CMK (cell line): ENCODE measurements at regions not wholly inside any gene's neighbourhood (a gene's known extent, or its start where the extent isn't known, plus 50 kb on each side); places are given as distances from the start of the nearest gene placed in this dataset.

Source experiments
- DNase-seq: peaks from one replicate; pipeline ENCODE4 v3.0.0-alpha.2; 2010; ENCODE audit warnings: low read depth

DNA sequence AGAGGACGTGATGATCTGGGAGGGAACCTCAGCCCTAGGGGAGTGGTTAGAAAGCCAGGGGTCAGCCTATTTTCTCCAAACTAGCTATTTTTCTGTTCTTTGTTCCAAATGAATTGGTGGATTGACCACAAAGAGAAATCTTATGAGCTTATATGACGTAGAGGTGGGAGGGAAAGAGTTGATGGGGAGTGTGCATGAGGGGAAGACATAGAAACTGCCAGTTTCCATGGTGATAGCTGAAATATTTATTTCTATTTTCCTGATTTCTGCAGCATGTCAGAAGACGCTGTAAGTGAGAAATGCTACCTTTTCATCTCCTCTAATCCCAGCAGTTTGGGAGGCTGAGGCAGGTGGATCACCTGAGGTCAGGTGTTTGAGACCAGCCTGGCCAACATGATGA is 51.4 kb upstream of the CISTR start:
- DNase-seq = no peak

DNA sequence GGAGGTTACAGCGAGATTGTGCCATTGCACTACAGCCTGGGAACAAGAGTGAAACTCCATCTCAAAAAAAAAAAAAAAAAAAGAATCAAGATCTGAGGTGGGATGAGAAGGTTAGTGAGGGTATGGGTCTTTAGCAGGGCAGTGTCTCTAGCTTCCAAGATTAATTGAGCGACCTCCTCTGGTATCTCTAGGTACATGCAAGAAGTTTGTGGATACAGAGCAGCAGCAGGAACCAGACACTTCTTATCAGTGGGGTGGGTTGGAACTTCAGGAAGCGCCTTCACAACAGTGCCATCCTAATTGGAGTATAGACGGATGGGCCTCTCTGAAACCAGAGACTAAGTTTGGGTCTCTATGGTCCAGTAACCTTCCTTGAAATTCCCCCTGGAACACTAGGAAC is 51.9 kb upstream of the CISTR start:
- no peak for DNase-seq

DNA sequence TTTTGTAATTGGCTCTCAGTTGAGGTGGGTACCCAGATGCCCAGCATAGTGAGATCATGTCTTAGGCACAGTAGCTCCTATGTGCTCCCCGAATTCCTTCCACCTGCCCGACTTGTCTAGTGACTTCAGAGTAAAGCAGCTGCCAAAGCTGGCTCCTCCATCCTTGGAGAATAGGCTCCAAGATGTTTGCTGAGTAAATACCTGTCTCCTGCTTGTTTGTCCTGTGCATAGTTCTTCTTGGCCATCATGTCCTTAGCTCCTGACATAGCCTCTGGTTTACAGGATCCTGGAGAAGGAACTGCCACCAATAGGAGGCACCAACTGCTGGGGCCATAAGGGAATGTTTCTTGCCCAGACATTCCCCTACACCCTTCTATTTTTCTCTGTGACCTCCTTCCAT is 52.6 kb upstream of the CISTR start:
- no peak for DNase-seq

DNA sequence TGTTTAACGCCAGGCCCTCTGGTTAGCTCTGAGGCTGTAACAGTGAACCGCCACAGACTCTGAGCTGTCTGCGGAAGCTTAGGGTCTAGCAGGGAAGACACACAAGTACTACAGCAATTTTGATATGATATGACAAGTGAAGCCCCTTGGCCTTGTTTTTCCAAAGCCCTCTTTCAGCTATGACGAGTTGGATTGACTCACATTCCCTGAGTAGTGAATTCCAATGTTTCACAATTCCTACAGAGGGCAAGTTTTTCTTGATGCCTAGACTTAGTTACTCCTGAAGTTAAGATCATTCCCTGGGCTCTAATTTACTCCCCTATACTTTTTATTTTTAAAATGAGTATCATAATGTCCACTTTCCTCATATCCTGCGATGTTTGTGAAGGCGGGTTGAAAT is 53.3 kb upstream of the CISTR start:
- no peak for DNase-seq

DNA sequence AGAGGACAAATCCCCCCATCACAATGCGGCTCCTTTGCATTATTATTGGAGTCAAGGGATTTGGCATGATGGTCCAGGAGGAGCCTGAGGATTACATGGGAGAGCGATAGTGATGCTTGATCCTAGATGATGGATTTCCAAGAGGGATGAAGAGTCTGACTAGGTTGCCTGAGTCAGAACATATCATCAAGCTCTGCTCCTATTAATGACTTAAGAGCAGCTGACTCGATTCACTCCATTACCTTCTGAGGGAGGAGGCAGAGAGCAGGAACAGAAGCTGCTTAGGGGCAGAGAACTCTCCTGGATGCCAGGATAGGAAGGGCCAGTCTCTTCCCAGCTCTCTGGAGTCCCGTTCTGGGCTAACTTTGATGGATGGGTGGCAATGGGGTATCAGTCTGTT is 54.0 kb upstream of the CISTR start:
- DNase-seq = no peak

DNA sequence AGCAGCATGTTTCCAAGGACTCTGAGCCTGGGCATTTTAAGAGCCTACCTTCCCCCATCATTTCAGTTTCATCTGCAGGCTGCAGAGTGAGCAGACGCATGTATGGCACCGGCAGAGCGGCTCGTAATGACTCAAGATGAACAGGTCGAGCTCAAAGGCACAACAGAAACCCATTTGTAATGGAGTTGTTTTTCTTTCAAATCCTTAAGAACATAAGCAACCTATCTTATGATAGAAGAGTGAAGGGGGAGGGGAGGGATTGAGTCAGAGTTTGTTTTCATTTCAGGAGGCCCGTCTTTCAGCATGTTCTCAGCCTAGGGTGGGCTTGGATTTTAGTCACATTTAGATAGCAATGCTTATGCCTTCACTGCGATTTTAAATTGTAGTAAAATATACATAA is 54.9 kb upstream of the CISTR start:
- no peak for DNase-seq

DNA sequence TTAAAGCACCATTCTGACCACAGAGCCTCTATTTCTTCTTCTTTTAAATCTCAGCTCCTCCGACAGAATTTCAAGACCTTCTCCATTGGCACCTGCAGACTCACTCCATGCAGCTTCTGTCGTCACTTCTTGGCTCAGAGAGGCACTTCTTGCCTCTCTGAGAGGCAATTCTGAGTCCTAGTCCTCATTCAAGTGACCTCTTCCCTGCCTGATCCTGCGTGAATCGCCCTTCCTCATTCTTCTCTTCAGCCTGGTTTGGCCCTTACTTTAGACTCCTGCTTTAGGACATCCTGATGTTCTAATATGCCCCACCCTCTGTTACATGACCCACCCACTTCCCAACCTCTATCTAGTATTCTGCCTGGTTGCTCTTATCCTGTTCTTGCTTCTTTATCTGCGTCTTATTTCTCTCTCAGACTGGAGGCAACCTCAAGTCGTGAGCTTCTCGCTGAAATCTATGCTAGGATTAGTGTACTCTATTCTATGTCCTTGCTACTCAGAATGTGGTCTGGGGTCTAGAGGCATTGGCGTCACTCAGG is 55.6 kb upstream of the CISTR start:
- DNase-seq = no peak

DNA sequence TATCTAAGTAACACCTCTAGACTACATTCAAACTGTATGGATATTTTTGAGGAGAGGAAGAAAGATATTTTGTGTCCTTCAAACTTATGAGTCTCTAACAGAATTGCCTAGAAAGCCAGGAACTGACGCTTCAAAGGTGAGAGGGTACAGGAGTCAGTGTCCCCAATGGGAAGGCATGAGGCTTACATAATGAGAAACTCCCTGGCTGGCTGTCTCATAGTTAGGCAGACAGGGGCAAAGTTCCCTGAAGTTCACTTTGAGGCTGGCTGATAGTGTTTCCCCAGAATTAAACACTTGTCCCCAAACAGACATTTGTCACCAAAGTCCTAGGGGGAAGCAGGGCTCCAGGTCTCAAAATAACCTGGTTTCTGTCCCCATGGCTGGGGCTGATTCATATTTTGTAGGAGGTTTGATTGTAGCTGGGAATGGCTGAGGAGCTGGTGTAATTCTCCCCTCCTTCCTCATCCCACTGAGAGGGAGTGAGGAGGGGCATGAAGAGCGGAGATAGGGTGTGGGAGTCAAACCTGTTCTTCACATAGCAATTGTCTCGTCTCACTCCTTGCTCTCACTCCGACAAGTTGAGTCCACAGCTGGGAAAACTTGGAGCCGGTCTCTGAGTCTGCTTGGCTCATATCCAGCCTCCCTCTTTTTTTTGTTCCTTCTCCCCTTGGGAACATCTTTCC is 56.4 kb upstream of the CISTR start:
- DNase-seq = no peak

DNA sequence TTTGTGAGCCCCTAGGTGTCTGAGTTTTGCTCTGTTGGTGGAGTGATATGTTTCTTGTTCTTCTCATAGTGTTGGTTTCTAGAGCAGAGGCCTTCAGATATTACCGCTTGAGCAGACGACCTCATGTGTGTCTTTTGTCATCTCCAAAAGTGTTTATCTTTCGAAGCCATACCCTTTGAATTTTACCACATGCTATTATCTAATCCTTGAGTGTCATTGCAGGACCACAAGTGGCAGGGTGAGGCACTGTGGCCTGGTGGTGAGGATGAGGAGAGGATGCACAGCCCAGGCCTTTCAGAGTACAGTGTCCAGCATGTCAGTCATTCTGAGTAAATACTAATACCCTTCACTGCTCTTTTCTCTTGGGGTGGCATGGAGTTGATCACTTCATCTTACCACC is 57.2 kb upstream of the CISTR start:
- no peak for DNase-seq

DNA sequence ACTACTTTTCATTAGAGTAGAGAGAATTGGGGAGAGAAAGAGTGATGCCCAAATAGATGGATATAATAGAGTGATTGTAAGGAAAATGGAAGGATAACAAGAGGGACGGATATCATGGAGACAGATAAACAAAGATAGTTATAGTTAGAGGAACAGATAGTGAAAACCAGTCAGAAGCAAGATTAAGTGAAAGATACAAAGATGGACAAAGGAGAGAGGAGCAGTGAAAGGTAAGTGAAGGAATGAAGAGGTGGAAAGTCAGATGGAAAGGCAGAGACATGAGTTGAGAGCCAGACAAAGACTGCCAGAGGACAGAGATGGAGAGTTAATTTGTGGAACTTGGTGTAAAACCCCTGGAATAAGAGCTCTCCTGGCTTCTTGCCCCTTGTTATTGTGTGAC is 59.2 kb upstream of the CISTR start:
- no peak for DNase-seq

DNA sequence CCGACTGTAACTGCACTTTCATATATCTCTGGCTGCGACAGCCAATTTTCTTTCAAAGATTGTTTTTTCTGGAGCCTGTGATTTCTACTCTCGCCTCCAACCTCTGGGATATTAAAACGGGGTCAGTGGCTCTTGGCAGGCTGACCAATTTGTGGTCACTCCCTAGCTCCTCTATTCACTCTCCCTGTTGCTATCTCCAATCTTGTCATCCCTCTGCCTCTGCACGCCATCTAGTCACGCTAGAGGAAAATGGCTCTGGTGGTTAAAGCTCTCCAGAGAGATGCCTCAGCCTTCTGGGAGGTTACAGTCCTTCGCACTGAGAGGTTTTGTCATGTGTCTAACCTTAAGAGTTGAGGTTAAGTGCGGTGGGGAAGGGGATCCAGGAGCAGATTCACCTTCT is 59.8 kb upstream of the CISTR start:
- DNase-seq = no peak

DNA sequence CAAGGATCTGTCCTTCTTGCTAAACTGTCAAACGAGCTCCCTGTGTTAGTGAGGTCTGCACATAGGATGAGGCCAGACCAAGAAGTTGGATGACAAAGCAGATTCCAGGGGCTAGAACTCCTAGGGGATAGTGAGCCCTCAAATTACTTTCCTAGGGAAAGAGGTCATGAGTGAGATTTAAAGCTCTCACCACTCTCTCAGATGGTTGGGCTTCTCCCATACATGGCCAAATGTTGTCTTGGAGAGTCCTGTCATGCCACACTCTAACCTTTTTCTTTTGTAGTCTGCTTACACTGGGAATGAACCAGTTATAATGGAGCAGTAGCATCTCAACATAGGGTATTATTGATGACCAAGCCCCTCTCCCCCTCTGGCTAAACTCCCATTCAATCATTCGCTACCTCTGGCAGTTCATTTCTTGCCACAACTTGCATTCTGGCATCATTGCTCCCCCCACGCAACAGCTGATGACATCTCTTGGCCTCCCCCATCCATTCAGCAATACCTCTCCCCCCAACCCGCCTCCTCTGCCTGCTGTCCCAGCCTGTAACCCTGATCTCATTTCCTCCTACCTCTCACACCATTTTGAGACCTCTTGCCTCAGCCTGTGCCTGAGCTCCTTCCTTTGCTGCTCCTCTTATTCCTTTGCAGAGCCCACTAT is 64.7 kb upstream of the CISTR start:
- DNase-seq = no peak

DNA sequence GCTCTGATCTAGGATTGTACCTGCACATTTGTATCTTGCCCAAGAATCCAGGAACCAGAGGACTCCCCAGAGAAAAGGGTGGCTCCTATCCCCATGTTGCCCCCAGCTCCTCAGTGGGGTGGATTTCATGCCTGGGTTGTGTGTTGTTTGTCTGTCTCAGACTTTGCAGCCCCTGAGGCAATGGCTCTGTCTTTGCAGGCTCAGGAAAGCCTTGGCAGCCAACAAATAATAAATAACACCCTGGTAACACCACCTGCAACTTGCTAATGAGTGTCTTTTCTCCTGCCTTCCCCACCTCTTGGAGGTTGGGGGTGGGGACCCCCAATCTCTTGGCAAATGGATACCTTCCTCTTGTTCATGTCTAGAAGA is 65.2 kb upstream of the CISTR start:
- no peak for DNase-seq

DNA sequence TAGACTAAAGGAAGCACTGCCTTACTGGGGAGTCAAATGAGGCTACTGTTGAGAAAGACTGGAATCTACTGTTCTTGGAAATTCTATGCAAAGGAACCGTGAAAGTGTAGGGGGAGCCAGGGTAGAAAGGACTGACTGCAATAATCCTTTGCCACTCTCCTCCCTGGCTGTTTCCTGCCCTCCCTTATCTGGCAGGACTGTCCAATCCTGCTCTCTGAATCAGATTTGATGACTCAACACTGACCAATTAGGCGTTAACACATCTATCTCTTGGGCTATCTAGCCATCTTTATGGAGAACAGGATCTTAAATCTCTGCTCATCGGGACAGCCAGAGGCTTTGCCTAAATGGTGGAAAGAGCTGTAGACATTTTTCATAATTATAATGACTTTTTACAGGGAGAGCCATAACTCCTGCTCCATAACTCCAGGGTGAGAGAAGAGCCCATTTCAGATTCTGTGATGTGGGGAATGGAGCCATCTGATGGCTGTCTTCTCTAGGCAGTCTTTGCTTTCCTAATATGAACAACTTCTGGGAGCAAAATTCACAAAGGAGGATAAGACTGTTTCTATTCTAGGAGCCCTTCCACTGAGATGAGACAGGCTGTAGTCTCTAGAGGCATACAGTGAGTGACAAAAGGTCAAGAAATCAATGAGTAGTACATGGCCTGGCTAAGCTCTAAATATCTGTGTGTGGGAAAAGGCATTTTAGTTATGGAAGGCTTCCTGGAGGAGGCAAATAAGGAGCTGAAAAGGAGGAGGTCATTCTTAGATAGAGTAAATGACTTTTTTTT is 68.9 kb upstream of the CISTR start:
- no peak for DNase-seq

DNA sequence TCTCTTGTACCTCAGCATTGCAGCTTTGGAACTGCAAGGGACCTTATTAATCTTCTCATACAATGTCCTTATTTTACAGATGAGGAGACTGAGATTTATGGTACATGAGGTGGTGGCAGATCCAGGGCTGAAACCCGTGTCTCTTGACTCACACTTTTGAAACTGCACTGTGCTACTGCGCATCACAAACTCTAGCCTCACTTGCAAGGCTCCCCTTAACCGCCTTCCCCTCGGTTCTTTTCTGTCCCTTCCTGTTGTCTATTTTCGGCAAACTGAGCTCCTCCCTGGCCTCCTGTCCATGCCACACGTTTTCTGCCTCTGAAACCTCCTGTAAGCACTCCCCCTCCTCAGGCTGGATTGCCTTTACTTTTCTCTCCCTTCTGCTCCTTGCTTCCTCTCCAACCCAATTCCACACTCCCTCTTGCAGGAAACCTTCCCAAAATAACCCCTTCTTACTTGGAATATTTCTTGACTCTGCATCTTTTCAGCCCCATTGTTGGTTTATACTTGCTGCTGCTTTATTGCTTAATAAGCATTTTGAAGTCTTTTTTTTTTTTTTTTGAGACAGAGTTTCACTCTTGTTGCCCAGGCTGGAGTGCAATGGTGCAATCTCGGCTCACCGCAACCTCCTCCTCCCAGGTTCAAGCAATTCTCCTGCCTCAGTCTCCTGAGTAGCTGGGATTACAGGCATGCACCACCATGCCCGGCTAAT is 72.4 kb upstream of the CISTR start:
- DNase-seq = no peak

DNA sequence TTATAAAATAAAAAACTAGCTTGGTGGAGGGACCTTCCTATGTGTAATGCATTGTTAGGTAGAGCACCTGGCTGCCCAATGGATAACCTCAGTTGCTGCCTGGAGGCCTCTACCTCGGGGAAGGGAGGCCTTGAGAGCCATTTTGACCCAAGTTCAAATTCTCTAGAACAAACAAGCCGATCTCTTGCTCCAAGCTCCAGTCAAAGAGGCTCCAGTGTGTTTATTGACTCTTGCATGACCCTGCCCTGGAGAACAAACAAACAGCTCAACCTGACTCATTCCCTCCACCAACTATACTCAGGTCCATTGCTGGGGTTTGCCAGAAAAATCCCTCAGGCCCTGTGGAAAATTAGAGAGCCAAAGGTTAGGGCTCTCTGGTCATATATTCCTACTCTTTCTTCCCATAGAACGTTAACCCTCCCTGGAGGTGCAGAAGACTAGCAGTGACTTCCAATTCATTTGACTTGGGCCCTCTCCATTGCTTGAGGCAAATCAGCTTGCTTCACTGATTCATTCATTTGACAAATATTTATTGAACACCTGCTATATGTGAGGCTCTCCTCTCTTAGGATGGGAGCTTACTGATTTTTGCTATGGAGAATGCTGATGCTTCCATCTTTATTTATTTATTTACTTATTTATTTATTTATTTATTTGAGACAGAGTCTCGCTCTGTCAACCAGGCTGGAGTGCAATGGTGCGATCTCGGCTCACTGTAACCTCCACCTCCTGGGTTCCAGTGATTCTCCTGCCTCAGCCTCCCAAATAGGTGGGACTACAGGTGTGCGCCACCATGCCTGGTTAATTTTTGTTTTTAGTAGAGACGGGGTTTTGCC is 73.7 kb upstream of the CISTR start:
- DNase-seq = no peak

DNA sequence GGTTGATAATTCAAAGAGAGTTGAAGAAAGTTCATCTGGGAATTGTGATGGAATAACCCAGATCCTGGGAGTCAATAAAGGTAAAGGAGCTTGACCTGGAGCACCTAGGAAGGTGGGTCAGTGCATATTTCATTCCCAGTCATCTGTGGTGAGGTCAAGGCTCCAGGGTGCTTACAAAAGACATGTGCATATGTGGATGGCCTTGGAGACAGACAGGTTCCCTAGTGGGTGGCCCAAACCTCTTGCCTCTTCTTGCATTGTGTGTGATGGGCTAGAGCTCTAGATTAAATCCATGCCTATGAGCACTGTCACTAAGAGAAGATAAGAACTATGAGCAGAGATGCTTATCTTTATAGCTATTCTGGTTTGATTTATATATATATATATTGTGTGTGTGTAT is 75.5 kb upstream of the CISTR start:
- DNase-seq = no peak

DNA sequence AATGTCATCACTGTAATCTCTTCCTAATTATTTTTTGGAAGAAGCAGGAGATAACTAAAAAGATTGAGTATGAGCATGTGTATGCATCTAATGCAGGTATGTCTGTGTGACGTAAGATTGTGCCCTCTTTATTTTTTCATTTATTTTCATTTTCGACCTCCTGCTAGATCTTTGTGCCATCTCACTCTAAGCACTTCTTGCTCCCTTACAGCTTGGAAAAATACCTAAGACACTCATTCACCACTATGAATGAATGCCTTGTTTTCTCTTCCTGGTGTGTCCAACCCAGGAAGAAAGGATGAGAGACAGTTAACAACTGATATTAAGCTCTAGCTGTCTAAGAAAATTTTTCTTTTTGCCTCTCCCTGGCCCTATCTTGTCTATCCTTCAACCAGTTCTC is 76.8 kb upstream of the CISTR start:
- DNase-seq = no peak

DNA sequence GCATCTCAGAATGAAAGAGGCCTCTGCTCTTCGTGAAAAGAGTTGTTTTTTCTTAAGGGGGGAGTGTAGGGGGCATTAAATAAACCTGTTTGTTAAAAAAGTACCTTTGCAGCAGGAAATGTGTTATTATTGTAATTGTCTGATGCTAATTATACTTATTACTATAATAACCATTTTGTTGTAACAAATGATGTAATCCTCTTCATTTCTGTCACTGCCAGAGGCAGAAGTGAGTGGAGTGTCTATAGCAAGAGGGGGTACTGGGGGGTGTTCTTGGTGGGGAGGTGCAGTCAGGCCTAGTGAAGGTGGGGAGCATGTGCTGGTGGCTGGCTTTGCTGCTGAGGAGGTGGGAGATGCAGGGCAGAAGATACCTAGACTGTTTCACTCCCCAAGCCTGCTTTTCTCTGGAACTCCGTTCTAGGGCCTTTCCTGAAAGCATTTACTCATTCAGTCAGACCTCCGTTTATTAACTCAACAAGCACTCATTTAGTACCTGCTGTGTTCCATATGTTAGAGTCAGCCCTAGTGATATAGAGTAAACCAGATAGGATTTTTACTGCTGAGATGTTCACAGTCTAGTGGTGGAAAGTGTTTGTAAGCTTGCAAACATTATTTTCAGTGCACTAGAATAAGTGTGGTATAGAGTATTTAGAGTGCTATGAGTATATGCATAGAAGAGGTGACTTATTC is 77.5 kb upstream of the CISTR start:
- DNase-seq = no peak

DNA sequence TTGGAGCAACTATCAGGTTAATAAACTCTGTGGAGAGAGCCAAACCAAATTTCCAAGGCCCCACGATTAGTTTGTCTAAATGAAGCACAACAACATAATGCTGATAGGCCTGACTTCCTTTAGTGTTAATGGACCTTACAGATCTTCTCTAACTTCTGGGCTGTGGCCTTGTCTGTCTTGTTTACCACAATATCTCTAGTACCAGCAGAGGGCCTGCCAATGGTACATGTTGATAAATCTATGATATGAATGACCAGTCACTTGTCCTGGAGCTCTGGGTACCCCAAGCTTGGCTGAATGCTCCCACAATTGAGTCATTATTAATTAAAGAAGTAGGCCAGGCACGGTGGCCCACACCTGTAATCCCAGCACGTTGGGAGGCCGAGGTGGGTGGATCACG is 78.9 kb upstream of the CISTR start:
- DNase-seq = peak; percentile 34

DNA sequence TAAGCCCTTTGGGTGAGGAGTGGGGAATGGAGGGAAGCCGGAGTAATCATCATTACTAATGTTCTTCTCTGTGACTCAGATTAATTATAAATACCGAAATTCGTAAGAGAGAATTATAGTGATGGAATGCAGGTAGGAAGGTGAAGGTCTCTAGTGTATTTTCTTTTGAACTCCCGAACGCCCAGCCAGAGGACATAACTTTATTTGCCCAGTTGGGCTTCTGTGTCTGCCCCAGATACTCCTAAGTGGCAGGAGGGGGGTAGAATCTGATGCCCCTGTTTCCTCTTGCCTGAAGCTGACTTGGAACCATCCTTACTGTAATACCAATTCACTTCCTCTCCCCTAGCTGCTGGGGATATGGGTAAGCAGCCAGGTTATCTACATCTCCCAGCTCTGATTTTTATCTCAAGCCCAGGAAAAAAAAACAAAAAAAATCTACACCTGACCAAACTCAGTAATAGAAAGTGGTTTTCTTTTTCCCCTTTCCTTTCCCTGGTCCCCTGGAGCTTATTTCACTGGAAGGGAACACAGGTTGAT is 84.4 kb upstream of the CISTR start:
- DNase-seq = no peak
